ENCODE measurements at regions not wholly inside any gene's neighbourhood (a gene's known extent, or its start where the extent isn't known, plus 50 kb on each side); places are given as distances from the start of the nearest gene placed in this dataset.

DNA sequence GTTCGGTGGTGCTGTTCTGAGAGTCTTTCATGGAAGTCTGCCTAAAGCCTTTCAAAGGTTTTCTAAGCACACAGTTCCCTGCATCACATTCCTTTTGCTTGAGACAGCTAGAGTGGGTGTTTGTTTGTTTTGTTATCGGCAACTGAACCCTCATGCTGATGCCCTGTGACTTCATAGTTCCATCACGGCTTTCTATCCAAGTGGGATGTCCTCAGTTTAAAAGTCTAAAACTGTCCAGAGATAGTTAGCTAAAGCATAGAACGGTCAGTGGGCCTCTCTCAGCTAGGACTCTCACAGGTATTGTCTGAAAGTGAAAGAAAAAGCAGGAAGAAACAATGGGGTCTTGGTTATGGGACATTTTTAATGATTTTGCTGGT, 337.3 kb downstream of the OSR1 start:
- Histone ChIP-seq H3K36me3 (ENCODE audit: control insufficient read depth, insufficient read depth, low read length) (no peaks in the 10 kb centered on the region), H3K4me3 (ENCODE audit: low read depth, low read length) (no peak overlapping the region), H3K27me3 (ENCODE audit: control insufficient read depth, insufficient read depth, low read length) (no peaks in the 10 kb centered on the region)
- FAIRE-seq (peak; percentile 76), DNase-seq (ENCODE audit: low read depth) (peak; percentile 92)
- TF ChIP-seq, protein P1, sequence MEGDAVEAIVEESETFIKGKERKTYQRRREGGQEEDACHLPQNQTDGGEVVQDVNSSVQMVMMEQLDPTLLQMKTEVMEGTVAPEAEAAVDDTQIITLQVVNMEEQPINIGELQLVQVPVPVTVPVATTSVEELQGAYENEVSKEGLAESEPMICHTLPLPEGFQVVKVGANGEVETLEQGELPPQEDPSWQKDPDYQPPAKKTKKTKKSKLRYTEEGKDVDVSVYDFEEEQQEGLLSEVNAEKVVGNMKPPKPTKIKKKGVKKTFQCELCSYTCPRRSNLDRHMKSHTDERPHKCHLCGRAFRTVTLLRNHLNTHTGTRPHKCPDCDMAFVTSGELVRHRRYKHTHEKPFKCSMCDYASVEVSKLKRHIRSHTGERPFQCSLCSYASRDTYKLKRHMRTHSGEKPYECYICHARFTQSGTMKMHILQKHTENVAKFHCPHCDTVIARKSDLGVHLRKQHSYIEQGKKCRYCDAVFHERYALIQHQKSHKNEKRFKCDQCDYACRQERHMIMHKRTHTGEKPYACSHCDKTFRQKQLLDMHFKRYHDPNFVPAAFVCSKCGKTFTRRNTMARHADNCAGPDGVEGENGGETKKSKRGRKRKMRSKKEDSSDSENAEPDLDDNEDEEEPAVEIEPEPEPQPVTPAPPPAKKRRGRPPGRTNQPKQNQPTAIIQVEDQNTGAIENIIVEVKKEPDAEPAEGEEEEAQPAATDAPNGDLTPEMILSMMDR (IDR thresholded peaks at IDR 0.05; ENCODE audit: insufficient read depth, low read length, severe bottlenecking) = no peak

DNA sequence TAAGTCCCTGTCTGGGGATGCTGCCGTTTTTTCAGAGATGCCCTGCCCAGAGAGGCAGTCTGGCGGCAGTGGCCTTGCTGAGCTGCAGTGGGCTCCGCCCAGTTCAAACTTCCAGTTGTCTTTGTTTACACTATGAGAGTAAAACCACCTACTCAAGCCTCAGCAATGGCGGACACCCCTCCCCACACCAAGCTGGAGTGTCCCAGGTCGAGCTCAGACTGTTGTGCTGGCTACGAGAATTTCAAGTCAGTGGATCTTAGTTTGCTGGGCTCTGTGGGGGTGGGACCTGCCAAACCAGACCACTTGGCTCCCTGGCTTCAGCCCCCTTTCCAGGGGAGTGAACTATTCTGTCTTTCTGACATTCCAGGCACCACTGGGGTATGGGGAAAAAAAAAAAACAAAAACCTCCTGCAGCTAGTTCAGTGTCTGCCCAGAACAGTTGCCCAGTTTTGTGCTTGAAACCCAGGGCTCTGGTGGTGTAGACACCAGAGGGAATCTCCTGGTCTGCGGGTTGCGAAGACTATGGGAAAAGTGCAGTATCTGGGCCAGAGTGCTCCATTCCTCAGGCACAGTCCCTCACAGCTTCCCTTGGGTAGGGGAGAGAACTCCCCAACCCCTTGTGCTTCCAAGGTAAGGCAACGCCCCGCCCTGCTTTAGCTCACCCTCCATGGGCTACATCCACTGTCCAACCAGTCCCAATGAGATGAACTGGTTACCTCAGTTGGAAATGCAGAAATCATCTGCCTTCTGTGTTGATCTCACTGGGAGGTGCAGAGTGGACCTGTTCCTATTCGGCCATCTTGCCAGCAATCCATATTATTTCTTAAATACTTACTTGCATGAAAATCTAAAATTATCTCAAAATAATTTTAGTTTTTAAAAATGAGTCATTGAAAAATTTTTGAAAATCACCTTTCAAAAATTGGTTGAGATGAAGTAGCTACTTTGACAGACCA, 338.0 kb downstream of the OSR1 start:
- H3K27me3 ChIP-seq (ENCODE audit: control insufficient read depth, insufficient read depth, low read length) = no peaks in the 10 kb centered on the region
- TF ChIP-seq, protein P1 (IDR thresholded peaks at IDR 0.05; ENCODE audit: insufficient read depth, low read length, severe bottlenecking) = no peak
- no peak overlapping the region for H3K4me3 ChIP-seq (ENCODE audit: low read depth, low read length)
- no peak for DNase-seq (ENCODE audit: low read depth)
- FAIRE-seq = peak; percentile 60
- H3K36me3 ChIP-seq (ENCODE audit: control insufficient read depth, insufficient read depth, low read length) = no peaks in the 10 kb centered on the region

DNA sequence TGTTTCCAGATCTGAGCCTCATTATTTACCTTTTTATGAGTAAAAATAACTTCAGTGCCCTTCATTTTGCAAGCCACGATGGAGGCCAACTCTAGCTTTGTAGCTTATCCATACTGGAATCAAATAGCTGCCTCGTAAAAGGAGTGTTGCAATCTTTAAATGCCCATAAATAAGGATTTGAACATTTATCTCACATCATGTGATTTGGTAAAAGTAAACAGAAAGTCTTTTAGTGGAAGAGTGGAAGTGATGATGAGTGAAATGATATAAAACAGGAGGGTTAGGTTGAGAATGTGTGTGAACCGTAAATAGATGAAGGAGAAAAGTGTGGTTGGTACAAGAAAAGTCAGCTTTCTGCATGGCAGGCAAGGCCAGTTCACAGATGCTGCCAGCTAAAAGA, 348.9 kb downstream of the OSR1 start:
- Histone ChIP-seq H3K27me3 (ENCODE audit: control insufficient read depth, insufficient read depth, low read length) (no peaks in the 10 kb centered on the region), H3K36me3 (ENCODE audit: control insufficient read depth, insufficient read depth, low read length) (no peaks in the 10 kb centered on the region), H3K4me3 (ENCODE audit: low read depth, low read length) (no peak overlapping the region)
- TF ChIP-seq, protein P1 (IDR thresholded peaks at IDR 0.05; ENCODE audit: insufficient read depth, low read length, severe bottlenecking) = no peak
- no peak for DNase-seq (ENCODE audit: low read depth)
- FAIRE-seq = no peak

DNA sequence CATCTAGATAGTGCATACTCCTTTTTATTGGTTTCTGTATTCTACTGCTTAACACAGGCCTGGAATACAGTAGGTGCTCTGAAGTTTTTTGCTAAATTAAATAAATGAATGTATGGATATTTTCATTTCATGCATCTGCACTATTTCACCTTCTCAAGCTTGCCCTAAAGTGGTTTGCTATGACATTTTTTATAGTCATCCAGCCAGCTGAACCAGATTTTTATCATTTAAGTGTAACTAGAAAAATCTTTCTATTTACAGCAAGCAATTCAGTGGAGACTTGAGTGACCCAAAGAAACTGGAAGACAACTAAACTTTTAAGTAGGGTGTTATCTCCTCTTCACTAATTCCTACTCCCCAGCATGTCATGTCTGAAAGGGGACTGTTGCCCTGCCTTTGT, 354.9 kb downstream of the OSR1 start:
- no peak for FAIRE-seq
- TF ChIP-seq, protein P1 (IDR thresholded peaks at IDR 0.05; ENCODE audit: insufficient read depth, low read length, severe bottlenecking) = no peak
- no peaks in the 10 kb centered on the region for H3K36me3 ChIP-seq (ENCODE audit: control insufficient read depth, insufficient read depth, low read length)
- no peak for DNase-seq (ENCODE audit: low read depth)
- H3K4me3 ChIP-seq (ENCODE audit: low read depth, low read length) = no peak overlapping the region
- H3K27me3 ChIP-seq (ENCODE audit: control insufficient read depth, insufficient read depth, low read length) = no peaks in the 10 kb centered on the region

DNA sequence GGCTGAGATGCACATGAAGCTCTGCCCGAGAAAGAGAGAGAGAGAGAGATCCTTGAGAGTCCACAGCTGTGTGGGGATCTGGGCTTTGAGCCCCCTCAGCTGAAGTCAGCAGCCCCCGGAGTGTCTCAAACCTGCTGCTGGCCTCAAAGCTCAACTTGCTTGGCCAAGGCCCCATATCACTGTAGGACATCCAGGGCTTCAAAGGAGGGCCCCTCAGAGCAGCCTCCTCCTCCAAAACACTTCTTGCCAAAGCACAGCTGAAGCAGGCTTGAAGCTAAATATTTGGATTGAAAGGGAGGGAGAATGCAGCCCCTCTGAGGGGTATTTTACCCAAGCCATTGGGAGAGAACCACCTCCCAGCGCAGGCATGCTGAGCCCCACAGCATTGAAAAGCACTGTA, 357.6 kb downstream of the OSR1 start:
- Histone ChIP-seq H3K4me3 (ENCODE audit: low read depth, low read length) (no peak overlapping the region), H3K27me3 (ENCODE audit: control insufficient read depth, insufficient read depth, low read length) (no peaks in the 10 kb centered on the region), H3K36me3 (ENCODE audit: control insufficient read depth, insufficient read depth, low read length) (no peaks in the 10 kb centered on the region)
- DNase-seq (ENCODE audit: low read depth) (no peak), FAIRE-seq (no peak)
- TF ChIP-seq, protein P1 (IDR thresholded peaks at IDR 0.05; ENCODE audit: insufficient read depth, low read length, severe bottlenecking) = no peak
